ENCODE measurements at regions not wholly inside any gene's neighbourhood (a gene's known extent, or its start where the extent isn't known, plus 50 kb on each side); places are given as distances from the start of the nearest gene placed in this dataset.

DNA sequence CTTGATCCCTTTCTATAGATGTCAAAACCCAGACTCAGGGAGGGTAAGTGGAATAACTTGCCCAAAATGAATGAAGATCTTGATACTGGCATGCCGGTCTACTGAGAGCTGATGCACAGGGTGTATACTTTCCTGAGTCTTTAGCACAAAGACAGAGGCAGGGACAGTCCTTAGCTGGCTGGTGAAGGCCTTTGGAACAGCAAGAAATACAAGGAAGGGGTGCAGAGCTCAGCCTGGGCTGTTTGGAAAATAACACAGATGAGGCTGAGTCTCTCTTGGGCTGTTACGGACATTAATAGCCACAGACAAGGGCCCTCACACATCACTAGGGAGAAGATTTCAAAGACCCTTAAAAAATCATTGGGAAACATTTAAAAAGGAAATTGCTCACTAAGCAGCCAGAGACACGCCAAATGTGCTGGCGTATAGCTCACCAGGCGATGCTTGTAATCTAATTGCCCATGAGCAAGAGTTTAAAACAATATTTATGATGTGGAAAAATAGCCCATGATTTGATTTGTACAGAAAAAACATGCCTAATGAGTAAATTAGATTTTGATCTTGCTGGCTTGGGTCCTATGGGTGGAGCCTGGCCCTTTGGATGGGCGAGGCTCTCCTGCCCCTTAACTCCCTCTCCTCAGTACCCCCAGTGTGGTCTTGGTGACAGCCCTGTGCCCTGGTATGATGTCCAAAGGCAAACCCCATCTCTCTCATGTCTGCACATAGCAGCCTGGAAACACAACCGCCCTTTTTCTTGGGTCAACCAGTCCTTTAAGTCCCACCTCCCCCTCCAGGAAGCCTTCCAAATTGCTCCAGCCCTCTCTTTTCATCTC, 81.8 kb upstream of the MRPS22 start:
- TF ChIP-seq POLR2AphosphoS5 (IDR thresholded peaks at IDR 0.05) (no peak), CTCF (IDR thresholded peaks at IDR 0.05) (no peak), EP300 (IDR thresholded peaks at IDR 0.05) (no peak), POLR2A (IDR thresholded peaks at IDR 0.05) (no peak)
- no peak overlapping the region for H3K27ac ChIP-seq
- H3K4me1 ChIP-seq: no peaks in the 10 kb centered on the region
- DNase-seq: no peak
- no peaks in the 10 kb centered on the region for H3K9me3 ChIP-seq
- H3K36me3 ChIP-seq: no peaks in the 10 kb centered on the region
- WGBS, 2 donors: 87% methylated on average over 7 of the region's 7 CpGs
- intact Hi-C loops (cut with DNase I): no loop called here
- no peak overlapping the region for H3K4me3 ChIP-seq
- no peaks in the 10 kb centered on the region for H3K27me3 ChIP-seq

DNA sequence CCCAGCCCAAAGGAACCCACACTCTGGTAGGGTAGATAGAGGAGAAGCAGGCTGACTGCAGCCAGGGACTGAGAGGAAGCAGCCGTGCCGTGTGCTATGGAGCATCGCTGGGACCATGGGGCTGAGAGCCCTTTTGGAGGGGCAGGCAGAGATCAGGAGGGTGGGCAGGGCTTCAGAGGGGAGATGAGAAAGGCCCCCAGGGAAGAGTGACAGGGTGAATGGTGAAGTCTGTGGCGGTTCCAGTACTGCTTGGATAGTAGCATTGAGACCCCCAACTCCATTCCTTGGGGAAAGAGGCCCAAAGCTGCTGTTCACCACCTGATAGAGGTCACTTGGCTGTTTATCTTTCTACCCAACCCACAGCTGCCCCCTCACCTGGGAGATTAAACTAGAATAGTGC, 80.0 kb upstream of the MRPS22 start:
- intact Hi-C loops (cut with DNase I): no loop called here
- DNase-seq: no peak
- Histone ChIP-seq H3K36me3 (no peaks in the 10 kb centered on the region), H3K27ac (no peak overlapping the region), H3K4me3 (no peak overlapping the region), H3K9me3 (no peaks in the 10 kb centered on the region), H3K27me3 (no peaks in the 10 kb centered on the region), H3K4me1 (no peaks in the 10 kb centered on the region)
- TF ChIP-seq CTCF (IDR thresholded peaks at IDR 0.05): no peak
- no peak for TF ChIP-seq EP300 (IDR thresholded peaks at IDR 0.05)
- TF ChIP-seq POLR2A (IDR thresholded peaks at IDR 0.05): no peak
- no peak for TF ChIP-seq POLR2AphosphoS5 (IDR thresholded peaks at IDR 0.05)
- WGBS, 2 donors: 89 to 94% methylated on average over 4 of the region's 4 CpGs

DNA sequence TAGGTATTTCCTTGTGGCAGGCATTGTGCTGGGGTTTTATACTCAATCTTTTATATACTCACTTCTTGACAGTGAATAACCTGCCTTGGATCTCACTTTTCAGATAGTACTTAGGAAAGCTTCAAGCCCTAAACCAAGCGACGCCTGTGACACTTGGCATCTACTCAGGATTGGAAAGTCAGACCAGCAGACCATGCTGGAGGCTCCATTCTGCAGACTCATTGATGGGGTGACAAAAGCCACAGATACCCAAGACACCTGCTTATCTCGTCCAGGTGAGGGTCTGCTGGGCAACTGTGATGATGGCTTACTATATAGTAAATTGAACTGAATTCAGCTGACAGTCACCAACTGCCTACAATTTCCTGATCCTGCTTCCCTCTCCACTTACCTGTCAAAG, 79.4 kb upstream of the MRPS22 start:
- intact Hi-C loops (cut with DNase I): no loop called here
- DNase-seq: no peak
- no peaks in the 10 kb centered on the region for H3K9me3 ChIP-seq
- H3K36me3 ChIP-seq: no peaks in the 10 kb centered on the region
- no peak overlapping the region for H3K4me3 ChIP-seq
- 88 to 93% methylated on average over 3 of the region's 3 CpGs for WGBS, 2 donors
- no peaks in the 10 kb centered on the region for H3K4me1 ChIP-seq
- H3K27ac ChIP-seq: no peak overlapping the region
- TF ChIP-seq POLR2A (IDR thresholded peaks at IDR 0.05) (no peak), CTCF (IDR thresholded peaks at IDR 0.05) (no peak), POLR2AphosphoS5 (IDR thresholded peaks at IDR 0.05) (no peak), EP300 (IDR thresholded peaks at IDR 0.05) (no peak)
- H3K27me3 ChIP-seq: no peaks in the 10 kb centered on the region

DNA sequence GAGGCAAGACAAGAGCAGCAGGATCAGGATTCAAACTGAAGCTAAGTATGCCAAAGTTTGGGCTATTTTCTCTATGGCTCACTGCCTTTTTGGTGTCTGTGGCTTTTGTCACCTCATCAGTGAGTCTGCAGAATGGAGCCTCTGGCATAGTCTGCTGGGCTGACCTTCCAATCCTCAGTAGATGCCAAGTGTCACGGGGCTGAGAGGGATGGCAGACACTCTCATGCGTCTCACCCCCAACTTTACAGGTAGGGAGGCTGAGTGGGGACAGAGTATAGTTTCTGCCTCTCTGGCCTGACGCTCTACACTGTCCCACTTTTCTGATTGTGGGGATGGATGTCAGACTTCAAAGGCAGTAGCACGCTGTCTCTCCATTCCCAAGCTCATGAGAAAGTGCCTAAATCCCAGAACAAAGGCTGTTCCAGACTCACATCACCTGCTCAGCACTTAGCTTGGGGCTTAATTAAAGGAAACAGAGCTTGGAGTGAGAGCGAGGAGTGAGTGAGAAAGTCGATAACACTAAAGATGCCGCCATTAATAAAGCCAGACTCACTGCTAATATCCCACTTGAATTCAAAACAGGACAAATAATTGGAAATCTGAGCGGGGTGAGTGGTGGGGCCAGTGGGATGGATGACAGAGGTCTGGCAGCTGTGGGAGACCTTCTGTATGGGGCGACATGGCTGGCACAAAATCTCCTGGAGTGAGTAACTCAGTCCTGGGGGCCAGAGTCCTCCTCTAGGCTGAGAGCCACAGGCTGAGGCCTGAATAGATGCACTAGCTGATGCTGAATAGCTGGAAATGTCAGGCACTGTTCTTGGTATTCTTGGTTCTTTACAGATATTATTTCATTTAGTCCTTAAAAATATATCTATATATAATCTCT, 78.4 kb upstream of the MRPS22 start:
- no peak for TF ChIP-seq POLR2AphosphoS5 (IDR thresholded peaks at IDR 0.05)
- TF ChIP-seq EP300 (IDR thresholded peaks at IDR 0.05): no peak
- no peak for TF ChIP-seq POLR2A (IDR thresholded peaks at IDR 0.05)
- TF ChIP-seq CTCF (IDR thresholded peaks at IDR 0.05): no peak
- Histone ChIP-seq H3K36me3 (no peaks in the 10 kb centered on the region), H3K9me3 (no peaks in the 10 kb centered on the region), H3K27me3 (no peaks in the 10 kb centered on the region), H3K27ac (no peak overlapping the region), H3K4me1 (no peaks in the 10 kb centered on the region), H3K4me3 (no peak overlapping the region)
- WGBS, 2 donors: 89 to 92% methylated on average over 9 of the region's 9 CpGs
- no peak for DNase-seq
- intact Hi-C loops (cut with DNase I): no loop called here

Measured in sigmoid colon (tissue), 6 donors.